OCI-LY3 (cell line): ENCODE measurements at regions not wholly inside any gene's neighbourhood (a gene's known extent, or its start where the extent isn't known, plus 50 kb on each side); places are given as distances from the start of the nearest gene placed in this dataset.

Source experiments
- H2AFZ ChIP-seq: fragments of 200-600, 300-600 bp; shearing (Covaris generic); 2 replicates; pipeline ENCODE4 v1.6.0; 2014; ENCODE audit warnings: antibody characterized with exemption, low read depth, low read length
- H3K27ac ChIP-seq: fragments of 200-600, 300-600 bp; sonication (generic); 2 replicates; pipeline ENCODE4 v1.5.1; 2014; ENCODE audit warnings: mild to moderate bottlenecking, low read length, moderate library complexity, mixed read lengths
- H3K27me3 ChIP-seq: fragments of 200-600, 300-600 bp; sonication (generic); 2 replicates; pipeline ENCODE4 v1.6.1; 2014; ENCODE audit warnings: low read depth, low read length, mixed read lengths
- H3K36me3 ChIP-seq: fragments of 200-600, 300-600 bp; sonication (generic); replicated peaks from 2 replicates; pipeline ENCODE3; 2014; ENCODE audit warnings: low read depth, low read length, mixed read lengths
- H3K4me1 ChIP-seq: fragments of 300-600, 200-600 bp; sonication (generic); 2 replicates; pipeline ENCODE4 v1.6.1; 2014; ENCODE audit warnings: low read length, mixed read lengths
- H3K4me2 ChIP-seq: fragments of 200-600, 300-600 bp; sonication (generic); 2 replicates; pipeline ENCODE4 v1.6.1; 2014; ENCODE audit warnings: low read length, mixed read lengths
- H3K4me3 ChIP-seq: fragments of 300-600, 200-600 bp; sonication (generic); 2 replicates; pipeline ENCODE4 v1.5.1; 2014; ENCODE audit warnings: antibody characterized with exemption, mild to moderate bottlenecking, low read length, moderate library complexity
- H3K79me2 ChIP-seq: fragments of 300-600, 200-600 bp; shearing (Covaris generic); 2 replicates; pipeline ENCODE4 v1.6.1; 2014; ENCODE audit warnings: mild to moderate bottlenecking, low read length, mixed read lengths
- H3K9ac ChIP-seq: fragments of 300-600, 200-600 bp; shearing (Covaris generic); 2 replicates; pipeline ENCODE4 v1.6.0; 2014; ENCODE audit warnings: mild to moderate bottlenecking, low read length, moderate library complexity
- H3K9me3 ChIP-seq: fragments of 200-600, 300-600 bp; shearing (Covaris generic); 2 replicates; pipeline ENCODE4 v1.6.1; 2014; ENCODE audit warnings: low read length, mixed read lengths; ENCODE audit not compliant: insufficient read depth
- H4K20me1 ChIP-seq: fragments of 200-600, 300-600 bp; sonication (generic); 2 replicates; pipeline ENCODE4 v1.6.1; 2016; ENCODE audit warnings: low read length, mixed read lengths; ENCODE audit not compliant: insufficient read depth
- CTCF ChIP-seq: fragments of 200-600, 300-600 bp; sonication (generic); IDR thresholded peaks from 2 replicates; pipeline ENCODE4 v1.5.1; 2014; ENCODE audit warnings: antibody characterized with exemption, low read length, low read depth
- EZH2phosphoT487 ChIP-seq: fragments of 200-600 bp; shearing (Covaris generic); IDR thresholded peaks from 2 replicates; pipeline ENCODE4 v1.6.1; 2018; ENCODE audit warnings: antibody characterized with exemption, mixed run types, low read depth

DNA sequence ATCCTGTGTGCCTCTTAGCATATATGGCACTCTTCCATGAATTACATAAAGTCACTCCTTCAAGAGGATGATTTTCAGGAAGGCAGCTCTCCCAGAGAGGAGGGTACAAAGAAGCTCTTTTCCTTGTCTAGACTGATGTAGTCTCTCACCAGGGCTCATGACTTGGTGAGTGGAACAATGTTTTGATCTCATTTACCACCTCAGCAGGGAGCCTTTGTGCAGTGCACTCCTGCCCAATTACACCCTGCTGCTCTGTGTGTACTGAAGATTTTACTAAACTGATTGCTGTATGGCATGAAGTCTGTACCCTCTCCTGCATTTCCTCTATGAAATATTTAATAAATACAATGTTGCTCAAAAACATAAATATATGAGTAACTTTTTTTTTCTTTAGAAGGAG is 598.3 kb upstream of the HS3ST5 start:
- Histone ChIP-seq H2AFZ (no peak overlapping the region), H3K79me2 (no peaks in the 10 kb centered on the region; the same call in 1 of the 2 replicates), H3K4me3 (no peak overlapping the region), H3K4me2 (no peak overlapping the region), H3K36me3 (no peaks in the 10 kb centered on the region), H3K27ac (no peak overlapping the region), H3K27me3 (no peaks in the 10 kb centered on the region), H3K9ac (no peak overlapping the region), H3K4me1 (no peaks in the 10 kb centered on the region), H3K9me3 (no peaks in the 10 kb centered on the region), H4K20me1 (no peaks in the 10 kb centered on the region; the same call in 1 of the 2 replicates)
- TF ChIP-seq EZH2phosphoT487 (no peak), CTCF (no peak)

DNA sequence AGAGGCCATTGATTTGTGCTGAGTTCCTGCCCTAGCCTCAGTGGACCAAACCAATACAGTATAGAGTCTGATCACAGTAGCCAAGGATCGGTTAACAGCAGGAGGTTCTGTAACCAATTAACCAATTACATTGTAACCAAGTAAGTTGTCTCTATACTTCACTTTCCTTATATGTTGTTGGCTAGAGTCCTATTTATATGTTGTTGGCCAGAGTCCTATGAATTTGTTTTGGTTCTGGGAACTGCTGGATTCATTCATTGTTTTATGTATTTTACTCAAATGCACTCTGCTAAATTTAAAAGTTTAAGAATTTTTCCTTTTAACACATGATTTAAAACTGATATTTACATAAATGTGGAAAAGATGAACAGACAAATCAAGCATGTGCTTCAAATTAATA is 597.4 kb upstream of the HS3ST5 start:
- H3K4me1 ChIP-seq, result no peaks in the 10 kb centered on the region
- H4K20me1 ChIP-seq, result no peaks in the 10 kb centered on the region; the same call in 1 of the 2 replicates
- TF ChIP-seq EZH2phosphoT487, result no peak
- no peak for TF ChIP-seq CTCF
- H3K36me3 ChIP-seq, result no peaks in the 10 kb centered on the region
- no peak overlapping the region for H3K27ac ChIP-seq
- no peaks in the 10 kb centered on the region; the same call in 1 of the 2 replicates for H3K79me2 ChIP-seq
- H3K27me3 ChIP-seq, result no peaks in the 10 kb centered on the region
- H3K9ac ChIP-seq, result no peak overlapping the region
- no peak overlapping the region for H2AFZ ChIP-seq
- H3K4me2 ChIP-seq, result no peak overlapping the region
- no peak overlapping the region for H3K4me3 ChIP-seq
- H3K9me3 ChIP-seq, result no peaks in the 10 kb centered on the region

GRCh38 chr6:114939630-114940029 is 596.8 kb upstream of the HS3ST5 start:
- no peak overlapping the region for H3K27ac ChIP-seq
- no peaks in the 10 kb centered on the region for H3K36me3 ChIP-seq
- H4K20me1 ChIP-seq, result no peaks in the 10 kb centered on the region; the same call in 1 of the 2 replicates
- no peak overlapping the region for H2AFZ ChIP-seq
- no peak overlapping the region for H3K4me3 ChIP-seq
- no peaks in the 10 kb centered on the region for H3K27me3 ChIP-seq
- H3K4me1 ChIP-seq, result no peaks in the 10 kb centered on the region
- no peaks in the 10 kb centered on the region for H3K9me3 ChIP-seq
- H3K4me2 ChIP-seq, result no peak overlapping the region
- no peak overlapping the region for H3K9ac ChIP-seq
- TF ChIP-seq EZH2phosphoT487 (no peak), CTCF (no peak)
- H3K79me2 ChIP-seq, result no peaks in the 10 kb centered on the region; the same call in 1 of the 2 replicates

GRCh38 chr6:114936080-114936479 is 593.3 kb upstream of the HS3ST5 start:
- no peak overlapping the region for H2AFZ ChIP-seq
- TF ChIP-seq CTCF, result no peak
- H3K4me3 ChIP-seq, result no peak overlapping the region
- H3K27me3 ChIP-seq, result no peaks in the 10 kb centered on the region
- H3K27ac ChIP-seq, result no peak overlapping the region
- peaks cover 11% of the 10 kb centered on the region for H3K79me2 ChIP-seq
- H4K20me1 ChIP-seq, result no peaks in the 10 kb centered on the region; the same call in 1 of the 2 replicates
- H3K4me1 ChIP-seq, result no peaks in the 10 kb centered on the region
- no peak overlapping the region for H3K9ac ChIP-seq
- no peak overlapping the region for H3K4me2 ChIP-seq
- no peaks in the 10 kb centered on the region for H3K36me3 ChIP-seq
- H3K9me3 ChIP-seq, result no peaks in the 10 kb centered on the region
